ENCODE measurements at regions not wholly inside any gene's neighbourhood (a gene's known extent, or its start where the extent isn't known, plus 50 kb on each side); places are given as distances from the start of the nearest gene placed in this dataset.

DNA sequence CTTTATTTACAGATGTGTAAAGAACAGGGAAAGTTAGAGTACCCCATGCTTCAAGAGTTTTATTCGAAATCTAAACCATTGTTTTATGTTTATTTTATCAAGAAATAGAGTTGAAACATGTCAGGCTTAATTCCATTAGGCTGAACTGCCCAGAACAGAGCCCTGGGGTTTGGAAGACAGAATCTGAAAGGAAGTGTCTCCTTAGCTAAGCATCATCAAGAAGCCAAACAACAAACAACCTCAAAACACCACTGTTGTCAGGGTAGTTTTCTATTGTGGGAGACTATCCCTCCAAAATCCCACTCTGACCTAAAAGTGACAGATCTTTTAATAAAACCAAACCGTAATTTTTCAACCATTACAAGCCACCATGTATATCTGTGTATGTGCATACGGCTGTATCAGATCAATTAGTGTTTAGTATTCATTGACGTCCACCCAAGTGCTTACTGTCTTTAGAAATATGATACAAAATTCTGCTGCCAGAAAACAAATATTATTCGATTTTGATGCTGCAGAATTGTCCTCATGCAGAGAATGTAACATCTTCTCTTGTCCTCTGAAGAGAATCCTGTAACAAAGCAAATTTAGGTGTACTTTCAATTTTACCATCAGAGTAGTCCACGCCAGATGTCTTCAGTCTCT, 271.9 kb upstream of the TMEM161B start:
- no peak for DNase-seq

DNA sequence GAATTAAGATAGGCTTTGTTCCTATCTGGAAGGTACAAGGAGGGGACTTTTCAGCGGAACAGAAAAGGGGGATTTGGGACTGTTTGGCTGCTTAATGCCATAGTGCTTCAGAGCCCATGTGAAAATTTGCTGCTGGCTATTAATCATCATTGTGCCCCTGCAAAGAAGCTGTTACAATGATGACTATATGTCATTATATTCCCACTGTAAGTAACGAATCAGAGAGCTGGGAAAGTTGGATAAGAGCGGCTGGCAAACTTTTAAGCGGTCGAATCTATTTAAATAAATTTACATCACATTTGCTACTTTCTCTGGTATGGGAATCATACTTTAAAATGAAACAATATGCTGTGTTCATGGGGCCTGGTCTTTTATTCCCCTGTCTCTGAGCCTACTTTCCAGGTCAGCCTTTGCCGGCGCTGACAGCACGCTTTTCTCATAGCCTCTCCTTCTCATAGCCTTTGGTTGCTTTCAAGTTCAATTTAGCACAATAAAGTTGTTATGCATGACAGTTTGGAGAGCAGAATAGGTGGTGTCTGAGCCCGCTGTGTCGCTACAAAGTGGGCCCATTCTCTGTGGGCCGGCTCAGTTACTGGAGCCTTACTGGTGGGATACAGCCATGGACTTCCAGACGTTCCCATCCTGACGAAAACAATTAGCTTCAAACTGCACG, 271.2 kb upstream of the TMEM161B start:
- no peak for DNase-seq

DNA sequence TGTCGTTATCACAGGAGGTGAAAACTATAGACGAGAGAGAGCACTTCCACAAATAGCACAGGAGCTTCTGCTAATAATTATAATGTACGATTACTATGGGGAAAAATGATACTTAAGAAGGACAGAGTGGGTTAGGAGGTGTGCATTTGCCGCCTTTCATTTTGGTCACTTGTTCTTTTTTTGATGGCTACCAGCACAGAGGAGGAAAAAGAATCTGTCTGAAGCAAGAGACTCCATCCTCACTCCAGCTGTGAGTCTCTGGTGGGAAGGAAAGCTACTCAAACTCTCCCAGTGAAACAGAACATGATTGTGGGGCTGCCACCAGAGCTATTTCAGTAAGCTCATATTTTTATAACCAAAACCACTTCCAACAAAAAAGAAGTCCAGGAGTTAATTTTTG, 270.4 kb upstream of the TMEM161B start:
- no peak for DNase-seq

GRCh38 chr5:88536146-88536545, 267.5 kb upstream of the TMEM161B start:
- no peak for DNase-seq

- no peak for DNase-seq
Measured at GRCh38 chr5:88524941-88525340, 256.3 kb upstream of the TMEM161B start.

GRCh38 chr5:88519066-88519465, 250.4 kb upstream of the TMEM161B start:
- no peak for DNase-seq

DNA sequence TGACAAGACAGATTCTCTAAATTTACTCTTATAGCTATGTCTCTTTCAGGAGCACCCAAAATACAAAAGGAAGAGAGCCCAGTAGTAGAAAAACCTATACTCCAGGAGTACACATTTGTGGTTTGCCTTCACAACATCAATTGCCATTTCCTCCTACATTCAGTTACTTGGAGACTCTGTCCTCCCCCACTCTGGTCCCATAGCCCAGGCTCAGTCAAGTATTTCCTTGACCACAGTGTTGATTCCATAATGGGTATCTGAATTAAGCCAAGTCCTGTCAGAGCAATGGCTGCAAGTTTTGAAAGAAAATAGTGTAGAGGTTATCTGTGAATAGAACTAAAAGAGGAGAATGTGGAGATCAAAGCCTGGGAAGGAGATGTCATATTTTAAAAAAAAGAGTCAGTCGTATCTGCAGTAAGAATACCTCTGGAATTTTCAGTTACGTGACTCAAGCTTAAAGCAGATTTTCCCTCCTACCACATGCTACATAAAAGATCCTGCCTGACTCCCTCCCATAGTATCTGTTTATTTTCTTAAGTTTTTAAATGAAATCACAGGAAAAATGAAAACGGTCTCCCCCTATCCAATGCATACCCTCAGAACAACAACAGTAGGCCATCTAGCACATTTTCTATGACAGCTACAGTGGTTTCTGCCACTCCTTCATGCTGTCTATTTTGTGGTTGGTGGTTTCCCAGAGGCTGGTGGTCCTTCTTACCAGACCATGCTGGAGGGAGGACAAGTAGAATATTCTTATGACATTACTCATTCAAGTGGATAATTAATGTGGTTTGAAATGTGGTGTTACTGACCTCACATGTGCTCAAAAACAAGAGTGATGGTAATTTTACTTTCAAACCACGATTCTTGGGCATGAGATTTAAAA, 249.7 kb upstream of the TMEM161B start:
- DNase-seq: no peak

DNA sequence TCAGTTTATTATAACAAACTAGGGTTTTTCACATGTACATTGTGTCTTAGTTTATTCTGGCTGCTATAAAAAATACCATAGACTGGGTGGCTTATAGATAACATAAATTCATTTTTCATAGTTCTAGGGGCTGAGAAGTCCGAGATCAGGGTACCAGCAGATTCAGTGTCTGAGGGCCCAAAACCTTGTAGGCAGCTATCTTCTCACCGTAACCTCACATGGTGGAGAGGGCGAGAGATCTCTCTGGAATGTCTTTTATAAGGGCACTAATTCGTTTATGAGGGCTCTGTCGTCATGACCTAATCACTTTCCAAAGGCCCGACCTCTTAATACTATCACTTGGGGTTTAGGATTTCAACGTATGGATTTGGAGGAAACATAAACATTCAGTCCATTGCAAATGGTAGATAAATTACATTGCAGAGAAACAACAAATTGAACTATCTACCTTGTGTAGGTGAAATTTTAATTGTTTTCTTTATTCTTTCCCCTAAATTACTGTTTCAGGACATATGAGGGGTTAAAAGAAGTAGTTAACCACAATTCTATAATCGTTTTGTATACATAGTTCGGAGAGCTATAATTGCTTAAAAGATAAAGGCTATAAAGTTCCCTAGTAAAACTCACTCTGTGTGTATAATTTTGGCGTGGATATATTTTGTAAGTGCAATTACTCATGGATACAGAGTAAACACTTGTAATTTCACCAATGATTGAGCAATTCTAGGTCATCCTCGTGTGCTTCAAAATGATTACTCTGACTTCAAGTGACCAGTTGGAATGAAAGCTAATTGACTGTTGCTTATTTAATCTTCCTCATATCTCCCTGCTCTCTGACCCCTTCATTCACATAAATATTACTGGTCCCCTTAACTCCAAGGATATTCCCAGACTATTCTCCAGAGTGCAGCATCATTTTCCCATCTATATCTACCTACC, 247.5 kb upstream of the TMEM161B start:
- DNase-seq: no peak

DNA sequence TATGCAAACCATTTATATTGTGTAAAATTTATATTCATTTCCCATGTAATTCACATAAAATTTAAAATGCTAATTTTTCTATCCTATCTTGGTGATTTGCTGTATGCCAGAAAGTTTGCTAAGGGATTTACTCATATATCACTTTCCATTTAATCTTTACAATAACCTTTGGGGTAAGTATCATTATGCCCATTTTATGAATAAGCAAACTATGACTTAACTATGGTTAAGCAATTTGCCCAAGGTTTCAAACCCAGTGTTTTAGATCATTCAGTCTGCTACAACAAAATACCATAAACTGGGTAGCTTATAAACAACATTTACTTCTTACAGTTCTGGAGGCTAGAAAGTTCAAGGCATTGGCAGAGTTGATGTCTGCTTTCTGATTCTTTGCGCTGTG, 246.4 kb upstream of the TMEM161B start:
- no peak for DNase-seq

DNA sequence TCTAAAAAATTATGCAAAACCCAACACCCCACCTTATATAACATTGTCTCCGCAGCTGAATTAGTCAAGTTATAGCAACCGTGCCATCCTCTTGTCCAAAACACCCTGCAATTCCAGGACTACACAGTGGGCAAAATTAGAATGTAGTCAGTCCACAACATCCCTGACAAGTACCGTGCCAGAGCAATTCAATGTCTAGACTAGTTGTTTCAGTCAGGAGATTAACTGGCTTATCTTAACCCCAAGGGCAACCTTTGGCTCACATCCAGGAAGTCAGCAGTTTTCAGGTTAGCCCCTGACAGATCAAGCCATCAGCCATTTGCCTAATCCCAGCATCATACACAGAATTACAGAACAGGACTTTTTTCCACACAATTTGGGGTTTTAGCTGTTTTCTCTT, 240.8 kb upstream of the TMEM161B start:
- no peak for DNase-seq

GRCh38 chr5:88507261-88507660, 238.6 kb upstream of the TMEM161B start:
- DNase-seq: no peak

- no peak for DNase-seq
Measured at GRCh38 chr5:88503406-88503805, 234.8 kb upstream of the TMEM161B start.

- no peak for DNase-seq
Measured at GRCh38 chr5:88503041-88503345, 234.3 kb upstream of the TMEM161B start.

- DNase-seq: no peak
Measured at GRCh38 chr5:88502179-88503040, 233.8 kb upstream of the TMEM161B start.

DNA sequence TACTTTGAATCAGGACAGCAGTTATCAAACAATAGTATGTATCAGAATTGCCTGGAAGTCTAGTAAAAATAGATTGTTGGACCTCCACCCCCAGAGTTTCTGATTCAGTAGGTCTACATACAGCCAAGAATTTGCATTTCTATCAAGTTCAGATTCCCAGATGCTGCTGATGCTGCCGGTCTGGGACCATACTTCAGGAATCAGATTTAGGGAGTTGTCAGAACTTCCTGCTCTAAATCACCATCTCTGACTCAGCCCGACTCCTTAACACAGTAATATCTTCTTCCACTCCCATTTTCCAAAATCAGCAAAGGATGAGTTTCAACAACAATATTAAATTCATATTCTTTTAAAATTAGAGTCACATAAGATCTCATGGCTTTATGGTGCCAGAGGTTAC, 227.2 kb upstream of the TMEM161B start:
- DNase-seq: no peak

GRCh38 chr5:88490874-88491273, 222.2 kb upstream of the TMEM161B start:
- no peak for DNase-seq

DNA sequence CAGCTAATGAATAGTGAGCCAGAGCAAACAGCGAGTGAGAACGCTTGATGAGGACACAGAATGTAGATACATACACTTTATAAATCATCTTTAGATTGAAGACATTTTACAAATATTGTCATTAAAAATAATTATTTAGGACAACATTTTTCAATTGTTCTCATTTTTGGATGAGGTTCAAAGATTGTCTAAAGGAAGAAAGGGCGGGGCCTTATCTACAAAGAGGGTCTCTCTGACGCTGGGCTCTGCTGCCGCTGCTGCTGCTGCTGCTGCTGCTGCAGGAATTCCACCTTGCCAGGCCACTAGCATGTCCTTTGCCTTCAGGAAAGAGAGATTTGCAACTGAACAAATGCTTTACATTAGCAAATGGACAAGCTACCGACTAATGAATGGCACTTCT, 220.7 kb upstream of the TMEM161B start:
- DNase-seq: no peak

DNA sequence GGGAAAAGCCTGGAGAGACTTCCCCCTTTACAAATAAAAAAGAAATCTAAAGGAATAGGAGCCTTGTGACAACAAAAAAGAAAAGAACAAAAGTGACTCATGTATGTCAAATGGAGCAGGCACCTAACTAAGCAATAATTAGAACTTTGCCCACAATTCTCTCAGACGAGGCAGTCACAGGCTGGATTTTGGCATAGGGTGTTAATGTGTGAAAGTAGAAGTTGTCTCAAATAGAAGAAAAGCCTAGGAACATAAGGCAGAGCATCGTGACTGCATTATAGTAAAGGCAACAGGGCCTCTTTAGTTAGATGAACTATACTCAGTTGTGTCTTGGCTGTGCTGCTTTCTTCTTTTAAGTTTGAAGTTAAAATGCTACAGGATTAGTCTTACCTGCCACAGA, 219.9 kb upstream of the TMEM161B start:
- no peak for DNase-seq

GRCh38 chr5:88488130-88488529, 219.5 kb upstream of the TMEM161B start:
- DNase-seq: no peak

- no peak for DNase-seq
Measured at GRCh38 chr5:88487066-88487465, 218.4 kb upstream of the TMEM161B start.

DNA sequence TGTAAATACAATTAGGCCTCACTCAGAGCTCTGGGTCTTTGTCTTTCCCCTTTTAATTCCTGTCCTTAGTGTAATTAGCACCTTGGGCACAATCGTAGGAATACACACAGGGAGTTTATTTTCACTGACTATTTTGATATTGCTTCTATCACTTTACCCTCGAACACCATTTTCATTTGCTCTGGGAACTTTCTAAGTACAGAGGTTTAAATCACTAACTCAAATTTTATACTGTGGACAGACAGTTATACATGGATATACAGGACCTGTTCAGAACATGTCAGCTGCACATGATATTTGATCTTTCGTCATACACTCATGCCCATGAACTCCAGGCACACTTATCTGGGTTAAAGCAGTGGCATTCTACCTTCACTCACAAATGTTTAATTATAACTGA, 217.8 kb upstream of the TMEM161B start:
- no peak for DNase-seq

DNA sequence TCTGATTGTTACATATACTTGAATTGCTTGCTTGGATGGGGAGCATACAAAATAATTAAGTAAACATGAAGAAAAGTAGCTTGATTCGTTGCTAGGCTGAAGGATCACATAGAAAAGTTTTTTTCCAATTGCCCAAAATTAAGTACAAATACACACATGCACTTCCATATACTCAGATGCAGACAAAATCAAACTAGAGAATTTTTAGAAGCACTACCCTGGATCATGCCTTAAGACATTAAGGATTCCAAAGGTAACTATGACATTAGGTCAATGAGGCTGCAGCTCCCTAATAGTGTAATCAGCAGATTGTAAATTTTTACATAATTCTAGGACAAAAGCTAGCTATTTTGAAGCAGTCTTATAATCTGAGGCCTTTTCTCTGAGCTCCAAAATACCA, 216.9 kb upstream of the TMEM161B start:
- no peak for DNase-seq

All from MV-4-11 (cell line).